ENCODE measurements at regions not wholly inside any gene's neighbourhood (a gene's known extent, or its start where the extent isn't known, plus 50 kb on each side); places are given as distances from the start of the nearest gene placed in this dataset.
"Not testable (repeated sequence)": the region's sequence is repeated elsewhere in the genome, so short reads cannot be mapped to it uniquely, and the experiment has no call there.

GRCh38 chr14:37787879-37788494, 192.6 kb downstream of the TTC6 start:
- no peak for DNase-seq

DNA sequence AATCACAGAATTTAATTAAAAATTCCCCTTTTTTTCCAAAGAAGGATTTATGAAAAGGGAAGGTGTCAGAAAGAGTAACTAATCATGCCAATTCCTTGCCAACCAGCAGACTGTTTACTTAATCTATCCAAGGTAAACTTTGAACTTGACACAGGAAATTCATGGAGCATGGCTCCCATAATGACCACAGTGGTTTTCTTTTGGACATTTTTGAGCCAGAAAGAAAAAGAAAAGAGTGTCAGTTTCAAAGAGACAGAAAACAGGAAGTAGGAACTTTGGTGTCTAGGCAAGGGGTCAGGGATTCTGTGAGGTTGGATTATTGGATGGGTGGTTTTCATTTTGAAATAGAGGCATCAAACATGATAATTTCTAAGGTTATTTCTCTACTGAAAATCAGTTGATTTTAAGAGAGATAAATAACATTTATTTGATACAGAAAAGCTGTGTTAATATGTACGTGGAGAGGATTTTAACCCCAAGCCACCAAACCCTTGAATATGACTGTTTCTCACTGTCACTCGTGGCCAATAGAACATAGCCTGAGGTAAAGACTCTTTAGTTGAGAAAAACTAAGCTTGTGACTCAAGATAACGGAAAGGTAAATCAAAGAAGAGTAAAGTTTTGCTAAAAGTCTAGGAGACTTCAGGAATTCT, 196.1 kb downstream of the TTC6 start:
- DNase-seq, result no peak

GRCh38 chr14:37792124-37792523, 196.7 kb downstream of the TTC6 start:
- no peak for DNase-seq

GRCh38 chr14:37796703-37797416, 201.4 kb downstream of the TTC6 start:
- no peak for DNase-seq

DNA sequence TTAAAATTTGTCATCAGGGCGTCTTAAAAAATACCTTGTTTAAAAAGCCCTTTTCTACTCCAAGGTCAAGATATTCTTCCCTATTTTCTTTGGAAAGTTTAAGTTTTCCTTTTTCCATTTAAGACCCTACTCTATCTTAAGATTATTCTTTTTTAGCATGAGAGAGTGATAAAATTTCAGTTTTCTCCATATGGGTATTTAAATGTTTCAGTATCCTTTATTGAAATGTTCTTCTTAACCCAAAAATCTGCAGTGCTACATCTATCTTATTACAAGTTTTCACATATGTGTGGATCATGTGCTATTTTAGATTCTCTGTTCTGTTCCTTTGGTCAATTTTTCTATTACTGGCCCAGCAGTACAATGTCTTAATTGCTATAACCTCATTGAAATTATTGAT, 202.2 kb downstream of the TTC6 start:
- no peak for DNase-seq

DNA sequence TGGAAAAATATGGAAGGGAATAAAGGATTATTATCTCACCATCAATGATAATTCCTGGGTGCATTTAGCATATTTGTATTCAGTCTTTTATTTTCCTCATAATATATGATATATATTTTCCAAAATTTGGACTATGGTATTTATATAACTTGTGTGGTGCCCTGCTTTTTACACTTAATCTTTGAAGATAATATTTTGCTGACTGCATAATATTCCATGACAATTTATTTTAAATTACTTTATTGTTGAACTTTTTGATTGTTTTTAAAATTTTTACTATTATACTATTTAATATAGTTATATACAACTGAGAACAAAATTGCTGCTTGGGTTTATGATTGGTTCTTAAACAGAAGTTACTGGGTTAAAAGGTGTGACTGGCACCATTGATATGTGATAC, 212.3 kb downstream of the TTC6 start:
- no peak for DNase-seq

DNA sequence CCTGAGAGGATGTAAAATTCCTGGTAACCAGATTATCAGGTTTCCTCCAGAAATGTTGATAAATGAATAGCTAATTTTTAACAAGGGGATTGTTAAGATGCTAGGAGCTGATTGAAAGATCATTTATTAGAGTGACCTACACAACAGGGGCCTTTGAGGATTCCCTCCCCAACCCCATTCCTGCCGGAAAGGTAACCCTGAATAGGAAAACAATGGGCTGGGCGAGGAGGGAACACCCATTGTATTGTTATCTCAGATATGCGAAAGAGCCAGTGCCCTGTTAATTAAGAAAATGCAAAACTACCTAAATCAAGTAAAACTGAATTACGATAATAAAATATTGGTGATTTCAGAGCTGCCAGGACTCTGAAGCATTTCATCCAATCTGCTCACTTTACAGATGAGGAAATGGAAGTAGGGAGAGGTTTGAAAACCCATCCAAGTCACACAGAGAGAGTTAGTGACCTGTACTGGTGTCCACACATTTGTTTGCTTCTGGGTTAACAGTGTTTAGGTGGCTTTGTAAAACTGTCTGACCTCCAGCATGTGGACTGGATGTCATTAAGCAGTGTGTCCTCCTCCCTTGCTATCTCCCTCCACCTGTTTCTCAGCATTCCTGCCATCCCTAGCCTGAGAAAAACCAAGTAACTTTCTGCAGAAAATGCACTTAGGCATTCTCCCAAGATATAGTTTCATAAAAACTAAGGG, 214.8 kb downstream of the TTC6 start:
- no peak for DNase-seq

- DNase-seq, result no peak
Measured at GRCh38 chr14:37813732-37814131, 218.3 kb downstream of the TTC6 start.

GRCh38 chr14:37816135-37816534, 220.7 kb downstream of the TTC6 start:
- DNase-seq, result no peak

DNA sequence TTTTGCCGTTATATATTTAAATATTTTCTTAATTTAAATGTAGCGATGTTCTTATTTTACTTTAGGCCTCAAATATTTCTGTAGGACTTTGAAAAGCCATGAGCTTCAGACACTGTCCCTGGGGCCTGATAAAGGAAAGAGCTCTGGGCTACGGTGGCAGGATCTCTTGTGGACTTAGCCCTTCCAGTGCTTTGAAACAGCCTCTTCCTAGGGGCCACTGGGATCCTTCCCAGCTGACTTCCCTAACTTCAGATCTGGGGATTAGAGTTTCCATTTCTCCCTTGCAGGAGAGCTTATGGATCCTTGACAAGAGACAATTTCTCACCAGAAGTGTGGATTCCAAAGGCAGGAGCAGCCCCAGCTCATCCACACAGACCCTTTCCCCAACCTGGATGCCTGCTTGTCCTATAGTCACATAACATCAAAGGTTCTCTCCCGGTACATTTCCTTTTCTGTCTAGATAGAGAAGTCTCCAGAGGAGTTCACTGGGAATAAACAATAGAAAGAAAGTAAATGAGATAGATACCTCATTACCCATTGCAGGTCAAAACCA, 221.4 kb downstream of the TTC6 start:
- DNase-seq, result no peak

DNA sequence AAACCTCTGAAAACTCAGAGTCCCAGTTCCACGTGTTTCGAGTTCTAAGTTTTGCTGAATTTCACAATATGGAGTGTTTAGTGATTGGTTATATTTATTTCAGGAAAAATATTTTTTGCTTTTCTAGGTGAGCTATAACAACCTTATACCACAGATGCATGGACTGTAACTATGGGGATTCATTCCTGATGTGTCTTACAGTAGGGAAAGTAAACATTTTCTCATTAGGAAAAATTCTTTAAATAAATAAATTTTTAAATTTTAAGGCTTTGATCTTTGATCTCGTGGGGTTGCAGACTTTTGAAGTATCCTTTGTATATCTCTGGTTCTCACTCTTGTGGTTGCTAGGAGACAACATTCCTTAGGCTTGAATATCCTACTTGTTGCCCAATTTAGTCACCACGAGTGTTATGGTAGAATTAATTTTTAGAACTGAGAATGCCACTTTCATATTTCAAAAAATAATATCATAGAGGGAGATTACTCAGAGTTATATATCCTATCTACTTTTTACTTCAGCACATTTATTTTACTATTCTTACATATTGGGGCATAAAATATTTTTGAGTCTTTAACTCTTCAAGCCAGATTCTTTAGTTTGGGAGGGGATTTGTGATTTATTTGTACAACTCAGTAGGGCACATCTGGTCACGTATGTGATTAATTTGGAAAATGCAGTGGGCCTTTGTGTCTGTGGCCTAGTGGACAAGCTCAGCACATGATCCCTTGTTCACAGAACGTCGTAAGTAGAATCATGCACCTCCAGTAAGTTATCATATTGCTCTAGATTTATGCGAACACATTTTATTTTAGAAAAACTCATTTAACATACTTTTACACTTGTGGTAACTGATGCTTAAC, 224.0 kb downstream of the TTC6 start:
- no peak for DNase-seq

GRCh38 chr14:37820810-37821209, 225.4 kb downstream of the TTC6 start:
- not testable (repeated sequence) for DNase-seq

DNA sequence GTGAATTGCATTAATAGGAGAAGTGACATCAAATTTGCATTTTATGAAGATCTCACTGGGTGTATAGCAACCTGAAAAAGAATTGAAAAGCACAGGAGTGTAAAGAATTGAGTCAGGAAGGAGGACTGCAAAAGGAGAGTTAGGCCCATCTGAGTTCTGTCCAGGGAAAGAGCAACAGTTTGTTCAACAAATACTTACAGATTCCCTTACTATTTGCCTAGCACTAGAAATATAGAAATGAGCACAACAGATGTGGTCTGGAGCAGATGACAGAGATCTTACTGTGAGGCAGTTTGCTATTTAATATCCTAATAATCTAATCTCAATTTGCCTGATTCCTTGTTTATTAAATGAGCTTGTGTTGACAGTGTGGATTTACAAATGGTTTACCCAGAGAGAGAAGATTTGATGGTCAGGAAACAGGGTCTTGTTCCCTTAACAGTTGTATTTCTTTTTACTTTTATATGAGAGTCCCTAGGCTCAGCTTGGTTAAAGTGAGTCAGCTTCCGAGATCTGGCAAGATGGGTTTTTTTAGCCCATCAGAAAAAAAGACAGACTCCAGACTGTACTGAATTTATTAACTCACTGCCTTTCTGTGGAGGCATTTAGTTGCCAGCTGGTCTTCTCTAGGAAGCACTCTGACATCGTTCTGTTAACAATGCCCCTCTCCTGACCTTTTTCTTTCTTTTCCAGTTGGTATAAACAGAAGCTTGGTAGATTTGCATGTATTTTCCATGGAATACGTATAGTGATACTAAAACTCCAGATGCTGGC, 229.7 kb downstream of the TTC6 start:
- no peak for DNase-seq

- DNase-seq, result no peak
Measured at GRCh38 chr14:37826869-37827268, 231.4 kb downstream of the TTC6 start.

GRCh38 chr14:37830271-37830670, 234.8 kb downstream of the TTC6 start:
- no peak for DNase-seq

DNA sequence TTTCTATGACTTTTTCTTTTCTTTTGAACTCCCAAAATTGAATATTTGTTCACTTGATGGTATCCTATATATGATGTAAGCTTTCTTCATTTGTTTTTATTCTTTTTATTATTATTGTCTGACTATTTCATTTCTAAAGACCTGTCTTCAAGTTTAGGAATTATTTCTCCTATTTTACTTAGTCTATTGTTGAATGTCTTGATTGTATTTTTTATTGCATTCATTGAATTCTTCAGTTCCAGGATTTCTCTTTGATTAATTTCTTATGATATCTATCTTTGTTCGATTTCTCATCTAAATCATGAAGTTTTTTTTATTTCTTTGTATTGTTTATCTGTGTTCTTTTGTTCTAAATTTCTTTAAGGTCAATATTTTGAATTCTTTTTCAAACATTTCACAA, 238.8 kb downstream of the TTC6 start:
- DNase-seq, result no peak

- not testable (repeated sequence) for DNase-seq
Measured at GRCh38 chr14:37838778-37839177, 243.3 kb downstream of the TTC6 start.

- DNase-seq, result not testable (repeated sequence)
Measured at GRCh38 chr14:37841039-37841438, 245.6 kb downstream of the TTC6 start.

GRCh38 chr14:37842106-37842505, 246.7 kb downstream of the TTC6 start:
- no peak for DNase-seq

DNA sequence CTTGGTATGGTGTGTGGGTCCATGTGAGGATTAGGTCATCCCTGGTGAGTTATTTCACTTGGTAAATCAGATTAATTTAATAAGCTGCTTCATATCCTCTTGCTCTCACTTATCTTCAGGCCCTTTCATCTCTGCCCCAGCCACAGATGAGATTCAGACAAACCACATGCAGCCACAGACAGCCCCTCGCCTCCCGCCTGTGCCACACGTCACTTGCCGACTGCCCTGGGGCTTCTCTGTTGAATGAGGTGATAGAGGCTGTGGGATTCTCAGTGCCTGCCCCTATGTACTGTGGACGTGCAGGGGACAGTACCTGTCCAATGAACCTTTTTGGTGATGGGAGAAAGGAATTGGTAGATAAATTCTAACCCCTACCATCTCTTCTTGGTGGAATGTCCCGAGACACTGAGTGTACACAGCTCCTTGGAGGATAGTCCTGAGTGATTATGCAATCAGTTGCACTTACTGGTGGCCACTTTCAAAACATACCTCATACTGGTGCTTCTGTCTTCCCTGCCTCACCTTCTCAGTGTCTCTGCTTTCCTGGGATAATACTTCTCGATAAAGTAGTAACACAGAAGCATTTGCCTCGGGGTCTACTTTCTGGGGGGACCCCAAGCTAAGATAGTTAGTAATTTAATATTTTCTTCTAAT, 248.7 kb downstream of the TTC6 start:
- DNase-seq, result no peak

DNA sequence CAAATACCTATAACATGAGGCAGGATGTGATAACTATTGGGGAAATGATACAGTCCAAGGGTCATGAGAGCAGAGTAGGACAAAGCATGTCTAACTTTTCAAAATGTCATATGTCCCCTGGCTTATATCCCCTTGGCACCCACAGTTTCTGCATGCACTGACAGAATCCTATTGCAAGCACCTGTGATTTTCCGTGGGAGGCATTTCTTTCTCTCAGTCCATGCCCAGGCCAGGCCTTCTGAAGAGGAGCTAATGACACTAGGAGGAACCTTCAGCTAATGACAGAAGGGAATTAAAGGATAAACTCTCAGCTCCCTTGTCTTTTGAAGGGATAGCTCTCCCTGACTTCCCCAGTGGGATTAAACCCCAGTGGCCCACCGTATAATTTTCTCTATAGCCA, 249.2 kb downstream of the TTC6 start:
- no peak for DNase-seq
